AG08396 (cell line): ENCODE measurements at regions not wholly inside any gene's neighbourhood (a gene's known extent, or its start where the extent isn't known, plus 50 kb on each side); places are given as distances from the start of the nearest gene placed in this dataset.

Experiments used
- DNase-seq: peaks from one replicate; pipeline ENCODE4 v3.0.0; 2012; ENCODE audit warnings: low spot score, mixed read lengths

DNA sequence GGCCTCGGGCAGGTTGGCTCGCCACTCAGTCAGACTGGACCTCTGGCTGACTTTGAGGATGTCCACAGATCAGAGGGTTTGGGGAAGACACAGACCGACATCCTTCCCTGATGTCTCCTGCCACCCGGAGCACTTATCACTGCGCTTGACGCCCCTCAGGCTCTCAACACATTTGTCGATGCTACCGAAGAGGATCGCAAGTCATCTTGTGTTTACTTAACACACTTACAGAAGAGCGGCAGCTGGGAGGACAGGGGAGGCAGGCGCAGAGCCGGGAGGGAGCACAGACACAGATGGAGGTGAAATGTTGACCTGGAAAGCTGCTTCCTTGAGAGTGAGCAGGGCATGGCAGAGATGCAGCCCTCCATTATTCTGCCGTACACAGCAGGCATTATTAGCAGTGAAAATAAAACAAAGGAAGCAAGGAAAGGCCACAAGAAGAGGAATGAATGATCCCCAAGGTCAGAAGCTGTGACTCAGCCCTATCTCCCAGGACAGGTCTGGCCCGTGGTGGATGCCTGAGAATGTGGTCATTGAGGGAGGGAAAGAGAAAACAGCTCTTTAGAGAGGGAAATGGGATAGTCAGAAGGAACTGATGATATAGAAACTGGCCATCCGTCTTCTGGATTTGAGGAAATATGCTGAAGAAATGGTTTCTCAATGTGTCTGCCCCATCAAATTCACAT lies 549.5 kb upstream of the ARGLU1 start:
- DNase-seq, result peak; percentile 13

DNA sequence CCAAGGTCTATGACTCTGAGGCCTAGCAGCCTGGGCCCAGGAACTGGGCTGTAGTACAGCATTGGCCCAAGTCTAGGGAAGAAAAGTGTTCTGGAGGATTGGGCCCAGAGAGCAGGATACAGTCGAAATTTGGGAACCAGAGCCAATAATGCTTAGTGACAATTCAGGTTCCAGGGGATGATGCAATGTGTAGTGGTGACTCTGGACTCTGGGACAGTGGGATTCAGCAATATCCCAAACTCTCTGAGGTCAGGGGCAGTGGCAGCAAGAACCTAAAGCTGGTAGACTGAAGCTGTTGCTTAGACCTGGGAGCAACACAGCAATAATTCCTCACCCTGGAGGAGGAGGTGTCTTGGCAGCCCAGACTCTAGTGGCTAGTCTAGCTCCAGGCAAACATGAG lies 545.5 kb upstream of the ARGLU1 start:
- no peak for DNase-seq

- no peak for DNase-seq
Observed at GRCh38 chr13:107111248-107111647, 543.3 kb upstream of the ARGLU1 start.

DNA sequence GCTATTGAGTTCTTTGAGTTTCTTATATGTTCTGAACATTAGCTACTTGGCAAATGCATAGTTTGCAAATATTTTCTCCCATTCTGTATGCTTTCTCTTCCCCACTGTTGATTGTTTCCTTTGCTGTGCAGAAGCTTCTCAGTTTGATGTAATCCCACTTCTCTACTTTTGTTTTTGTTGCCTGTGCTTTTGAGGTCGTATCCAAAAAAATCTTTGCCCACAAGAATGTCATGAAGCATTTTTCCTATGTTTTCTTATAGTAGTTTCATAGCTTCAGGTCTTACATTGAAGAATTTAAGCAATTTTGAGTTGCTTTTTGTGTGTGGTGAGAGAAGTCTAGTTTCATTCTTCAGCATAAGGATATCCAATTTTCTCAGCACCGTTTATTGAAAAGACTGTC lies 536.7 kb upstream of the ARGLU1 start:
- no peak for DNase-seq

GRCh38 chr13:107102676-107103075 lies 534.7 kb upstream of the ARGLU1 start:
- DNase-seq, result no peak

DNA sequence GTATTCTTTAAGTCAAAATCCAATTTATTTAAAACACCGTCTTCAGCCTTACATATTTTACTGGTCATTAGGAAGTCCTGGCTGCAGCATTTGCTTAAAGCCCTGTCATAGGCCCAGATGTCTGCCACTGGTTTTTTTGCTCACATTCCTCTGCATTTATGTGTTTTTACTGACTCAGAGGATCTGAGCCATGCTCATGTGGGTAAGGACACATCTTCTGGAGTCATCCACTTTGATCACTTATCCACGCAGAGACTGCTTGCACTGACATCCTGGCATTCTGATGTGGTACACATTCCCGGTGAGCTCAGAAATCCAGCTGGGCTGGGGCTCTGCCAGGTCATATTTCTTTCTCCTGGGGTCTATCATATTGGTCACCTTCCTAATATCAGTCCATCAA lies 531.7 kb upstream of the ARGLU1 start:
- peak; percentile 46 for DNase-seq

DNA sequence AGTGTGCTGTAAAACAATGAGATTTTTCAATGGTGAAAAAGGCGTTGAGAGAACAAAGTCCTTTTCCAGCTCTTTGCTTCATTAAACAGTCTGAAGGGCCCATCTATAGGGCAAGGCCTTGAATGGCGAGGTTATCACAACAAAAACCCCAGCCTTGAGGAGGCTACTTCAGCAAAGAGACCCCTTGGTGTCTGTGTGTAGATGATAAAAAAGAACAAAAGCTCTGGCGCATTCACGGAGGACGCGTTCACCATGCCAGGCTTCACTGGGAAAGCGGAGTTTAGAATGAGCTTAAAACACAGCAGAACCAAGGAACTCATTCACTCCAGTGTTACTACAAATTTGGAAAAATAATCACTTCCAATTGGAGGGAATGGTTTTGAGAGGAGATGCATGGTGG lies 530.0 kb upstream of the ARGLU1 start:
- DNase-seq, result no peak

- DNase-seq, result no peak
Observed at GRCh38 chr13:107095876-107096275, 527.9 kb upstream of the ARGLU1 start.

DNA sequence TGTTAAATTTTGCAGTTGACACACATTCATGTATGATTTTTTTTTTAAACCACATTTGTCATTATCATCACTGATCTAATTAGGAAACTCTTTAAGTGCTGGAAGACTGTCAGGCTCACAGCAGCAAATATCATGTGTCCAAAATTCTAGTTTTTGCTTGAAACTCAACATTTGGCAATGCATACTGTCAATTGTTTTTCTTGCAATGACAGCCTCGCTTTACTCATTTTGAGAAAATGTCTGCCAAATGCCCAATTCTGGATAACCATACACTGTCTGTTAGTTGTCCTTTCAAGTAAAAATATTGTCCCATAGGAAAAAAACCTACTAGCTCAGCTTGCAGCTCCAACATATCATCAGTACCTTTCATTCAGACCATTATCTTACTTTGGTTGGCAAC lies 523.9 kb upstream of the ARGLU1 start:
- DNase-seq, result no peak

GRCh38 chr13:107091428-107091827 lies 523.5 kb upstream of the ARGLU1 start:
- DNase-seq, result no peak

DNA sequence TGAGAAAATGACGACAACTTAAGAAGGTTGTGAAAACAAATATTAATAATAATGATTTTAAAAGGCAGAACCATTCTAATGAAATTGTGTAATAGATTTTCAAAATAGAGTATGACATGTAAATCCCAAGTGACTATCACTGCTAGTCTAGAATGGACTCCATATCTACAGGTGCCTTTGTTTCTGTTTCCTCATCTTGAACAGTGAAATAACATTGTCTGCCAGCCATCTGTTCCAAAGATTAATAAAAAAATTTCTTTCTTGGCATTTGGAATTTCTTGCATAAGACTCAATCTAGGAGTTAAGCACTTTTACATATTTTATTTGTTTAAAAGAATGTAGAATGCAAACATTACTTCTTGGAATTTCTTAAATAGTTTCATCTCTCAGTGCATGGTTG lies 520.1 kb upstream of the ARGLU1 start:
- no peak for DNase-seq

- DNase-seq, result no peak
Observed at GRCh38 chr13:107079423-107080049, 511.6 kb upstream of the ARGLU1 start.

DNA sequence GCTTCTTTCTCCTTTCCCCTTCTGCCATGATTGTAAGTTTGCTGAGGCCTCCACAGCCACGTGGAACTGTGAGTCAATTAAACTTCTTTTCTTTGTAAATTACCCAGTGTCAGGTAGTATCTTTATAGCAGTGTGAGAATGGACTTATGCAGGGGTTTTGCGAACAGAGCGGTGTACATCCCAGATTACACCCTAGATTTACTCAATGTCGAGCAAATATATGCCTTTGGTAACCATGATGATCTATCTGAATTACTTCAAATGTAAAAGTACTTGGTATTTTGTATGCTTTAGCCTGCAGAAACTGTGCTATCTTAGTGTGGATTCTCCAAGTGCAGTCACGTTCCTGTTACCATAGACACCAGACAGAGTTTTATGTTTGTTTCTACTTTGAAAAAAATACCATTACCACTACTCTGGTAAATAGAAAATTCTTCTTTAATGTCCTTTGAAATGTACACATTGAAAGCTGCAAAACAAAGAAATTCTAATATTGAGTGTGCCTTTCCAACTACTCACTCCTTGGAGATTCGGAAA lies 510.4 kb upstream of the ARGLU1 start:
- DNase-seq, result no peak

- no peak for DNase-seq
Observed at GRCh38 chr13:107076801-107077200, 508.9 kb upstream of the ARGLU1 start.

GRCh38 chr13:107075576-107075975 lies 507.6 kb upstream of the ARGLU1 start:
- no peak for DNase-seq

DNA sequence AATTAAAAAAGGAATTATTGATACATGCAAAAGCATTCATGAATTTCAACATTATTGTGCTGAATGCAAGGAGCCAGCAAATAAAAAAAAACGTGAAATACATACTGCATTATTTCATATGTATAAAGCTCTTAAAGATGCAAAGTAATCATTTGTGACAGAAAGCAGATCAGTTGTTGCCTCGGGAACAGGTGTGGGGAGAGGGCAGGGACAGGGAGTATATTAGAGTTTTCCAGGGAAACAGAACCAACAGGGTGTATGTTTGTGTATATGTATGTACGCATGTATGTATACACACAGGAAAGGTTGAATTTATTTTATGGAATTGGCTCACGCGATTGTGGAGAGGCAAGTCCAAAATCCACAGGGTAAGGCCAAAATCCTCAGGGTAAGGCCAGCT lies 502.9 kb upstream of the ARGLU1 start:
- no peak for DNase-seq

GRCh38 chr13:107069108-107069776 lies 501.3 kb upstream of the ARGLU1 start:
- DNase-seq, result no peak

DNA sequence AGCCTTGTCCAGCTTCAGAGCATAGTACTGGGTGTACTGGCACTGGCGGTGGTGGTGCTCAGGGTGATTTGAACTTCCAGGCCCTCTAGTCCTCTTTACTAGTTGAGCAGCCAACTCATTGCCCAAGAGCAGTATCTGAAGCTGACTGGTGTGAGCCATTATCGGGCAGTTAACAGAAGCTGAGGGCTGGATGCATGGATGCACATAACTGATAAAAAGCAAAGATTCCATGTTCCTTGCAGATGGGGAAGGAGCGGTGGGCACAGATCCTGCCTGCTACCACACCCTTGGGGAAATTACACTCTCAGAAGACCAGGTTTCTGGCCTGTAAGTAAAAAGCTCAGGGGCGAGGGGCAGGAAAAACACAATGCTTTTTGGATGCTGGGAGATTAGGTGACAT lies 499.4 kb upstream of the ARGLU1 start:
- DNase-seq, result no peak

DNA sequence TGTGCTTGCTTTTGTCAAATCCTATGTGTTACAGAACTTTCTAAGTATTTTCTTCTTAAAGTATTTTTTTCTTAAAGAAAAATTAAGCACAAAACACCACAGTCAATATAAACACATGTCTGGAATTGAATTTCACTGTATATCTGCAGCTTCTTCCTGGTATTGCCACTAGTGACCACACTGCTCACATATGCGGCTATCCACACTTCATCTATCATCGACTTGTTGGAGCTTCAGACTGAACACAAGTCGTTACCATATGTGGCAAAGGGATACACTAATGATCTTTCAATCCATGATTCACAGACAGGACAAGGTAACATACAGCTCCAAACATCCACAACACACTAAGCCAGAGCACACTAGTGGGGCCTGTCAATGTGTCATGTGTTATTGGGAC lies 498.4 kb upstream of the ARGLU1 start:
- no peak for DNase-seq

DNA sequence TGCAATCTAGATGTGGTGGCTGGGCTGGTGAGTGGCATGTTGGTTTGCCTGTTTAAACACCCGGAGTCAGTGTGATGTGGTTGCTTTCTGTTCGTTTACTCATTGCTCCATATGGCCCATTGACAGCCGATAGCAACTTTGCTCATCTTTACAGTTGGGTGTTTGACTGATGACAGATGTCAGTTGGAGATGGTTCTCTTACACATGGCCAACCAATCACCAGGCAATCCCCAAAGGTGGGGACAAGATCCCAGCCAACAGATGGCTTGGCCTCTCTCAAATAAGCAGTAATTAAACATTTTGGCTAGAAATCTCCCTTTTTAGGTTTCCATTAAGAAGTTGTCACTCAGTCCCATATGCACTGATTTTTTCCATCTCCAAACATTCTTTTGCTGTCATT lies 497.1 kb upstream of the ARGLU1 start:
- DNase-seq, result no peak

DNA sequence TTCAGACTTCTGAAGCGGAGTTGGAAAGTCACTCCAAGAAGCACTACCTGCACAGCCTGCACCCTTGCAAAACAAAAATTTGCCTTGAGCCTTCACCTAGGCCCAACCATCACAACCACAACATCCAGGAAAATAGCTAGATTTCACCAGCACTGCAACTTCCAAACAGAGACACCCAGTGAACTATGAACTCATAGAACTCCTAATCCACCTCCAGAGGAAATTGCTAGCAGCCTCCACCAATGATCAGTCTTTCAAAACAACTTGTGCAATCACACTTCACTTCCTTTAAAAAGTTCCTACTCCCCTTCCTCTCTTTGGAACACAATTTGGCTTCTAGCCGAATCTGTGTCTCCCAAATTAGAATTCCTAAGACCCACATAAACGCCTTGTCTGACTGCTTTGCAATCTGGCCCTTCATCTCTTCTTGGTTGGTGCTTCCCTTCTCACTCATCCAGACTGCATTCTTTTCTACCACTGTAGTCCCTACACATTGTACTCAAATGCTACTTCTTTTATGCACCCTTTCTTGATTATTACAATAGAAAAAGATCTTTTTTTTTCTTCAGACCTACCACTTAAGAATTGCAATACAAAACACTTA lies 489.2 kb upstream of the ARGLU1 start:
- no peak for DNase-seq

DNA sequence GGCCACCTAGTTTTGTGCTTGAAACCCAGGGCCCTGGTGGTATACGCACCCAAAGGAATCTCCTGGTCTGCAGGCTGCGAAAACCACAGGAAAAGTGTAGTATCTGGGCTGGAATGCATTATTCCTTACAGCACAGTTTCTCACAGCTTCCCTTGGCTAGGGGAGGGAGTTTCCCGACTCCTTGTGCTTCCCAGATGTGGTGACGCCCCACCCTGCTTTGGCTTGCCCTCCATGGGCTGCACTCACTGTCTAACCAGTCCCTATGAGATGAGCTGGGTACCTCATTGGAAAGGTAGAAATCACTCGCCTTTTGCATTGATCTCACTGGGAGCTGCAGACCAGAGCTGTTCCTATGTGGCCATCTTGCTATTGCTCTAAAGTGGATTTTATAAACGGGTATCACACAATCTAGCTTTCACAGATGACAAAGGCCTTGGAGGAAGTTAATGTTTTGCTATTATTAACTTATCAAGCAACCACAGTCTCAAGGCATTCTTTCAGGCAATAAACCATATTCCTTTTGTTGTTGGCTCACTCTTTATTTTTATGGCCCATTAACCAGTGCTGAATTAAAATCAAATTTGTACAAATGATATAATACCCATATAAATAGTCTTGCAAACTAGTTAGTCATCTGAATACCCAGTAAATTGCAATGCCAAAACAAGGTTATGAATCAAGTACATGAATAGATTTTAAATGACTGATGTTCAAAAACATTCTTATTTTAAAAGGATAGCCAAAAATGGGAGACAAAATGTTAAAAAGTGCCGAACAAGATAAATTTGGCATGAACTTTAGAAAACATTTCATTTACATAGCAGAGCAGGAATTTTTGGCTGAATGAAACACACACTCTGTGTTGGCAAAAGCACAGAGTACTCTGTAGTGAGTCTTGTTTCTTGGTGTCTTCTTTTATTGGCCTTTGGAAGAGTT lies 475.4 kb upstream of the ARGLU1 start:
- no peak for DNase-seq
